ENCODE measurements at regions not wholly inside any gene's neighbourhood (a gene's known extent, or its start where the extent isn't known, plus 50 kb on each side); places are given as distances from the start of the nearest gene placed in this dataset.
"Not testable (repeated sequence)": the region's sequence is repeated elsewhere in the genome, so short reads cannot be mapped to it uniquely, and the experiment has no call there.

- Mint-ChIP-seq H3K27ac (no peak overlapping the region), H3K27me3 (ENCODE audit: low read depth, poor library complexity) (no peaks in the 10 kb centered on the region), H3K4me1 (peaks cover 5% of the 10 kb centered on the region), H3K4me3 (no peak overlapping the region), H3K9me3 (no peaks in the 10 kb centered on the region), H3K36me3 (ENCODE audit: low read depth) (no peaks in the 10 kb centered on the region)
- DNase-seq, result no peak
- no peak for TF ChIP-seq CTCF (IDR thresholded peaks at IDR 0.05)
These were observed 103.5 kb upstream of the SLC38A2 start for GRCh38 chr12:46475972-46476645.

GRCh38 chr12:46474385-46474784, 101.8 kb upstream of the SLC38A2 start:
- not testable (repeated sequence) for H3K36me3 Mint-ChIP-seq (ENCODE audit: low read depth); H3K4me3 Mint-ChIP-seq; H3K27ac Mint-ChIP-seq; DNase-seq; H3K9me3 Mint-ChIP-seq; H3K27me3 Mint-ChIP-seq (ENCODE audit: low read depth, poor library complexity); H3K4me1 Mint-ChIP-seq

- H3K4me1 Mint-ChIP-seq, result peaks cover 5% of the 10 kb centered on the region
- no peak for TF ChIP-seq CTCF (IDR thresholded peaks at IDR 0.05)
- no peaks in the 10 kb centered on the region for H3K27me3 Mint-ChIP-seq (ENCODE audit: low read depth, poor library complexity)
- no peaks in the 10 kb centered on the region for H3K9me3 Mint-ChIP-seq
- H3K4me3 Mint-ChIP-seq, result no peak overlapping the region
- no peak for DNase-seq
- H3K27ac Mint-ChIP-seq, result peak overlapping the region; percentile 55
- no peaks in the 10 kb centered on the region for H3K36me3 Mint-ChIP-seq (ENCODE audit: low read depth)
These were observed 101.2 kb upstream of the SLC38A2 start for GRCh38 chr12:46473634-46474329.

- Mint-ChIP-seq H3K36me3 (ENCODE audit: low read depth) (no peaks in the 10 kb centered on the region), H3K4me3 (no peak overlapping the region), H3K9me3 (no peaks in the 10 kb centered on the region), H3K27ac (no peak overlapping the region), H3K27me3 (ENCODE audit: low read depth, poor library complexity) (no peaks in the 10 kb centered on the region), H3K4me1 (peaks cover 5% of the 10 kb centered on the region)
- no peak for DNase-seq
- no peak for TF ChIP-seq CTCF (IDR thresholded peaks at IDR 0.05)
These were observed 100.5 kb upstream of the SLC38A2 start for GRCh38 chr12:46472893-46473633.

DNA sequence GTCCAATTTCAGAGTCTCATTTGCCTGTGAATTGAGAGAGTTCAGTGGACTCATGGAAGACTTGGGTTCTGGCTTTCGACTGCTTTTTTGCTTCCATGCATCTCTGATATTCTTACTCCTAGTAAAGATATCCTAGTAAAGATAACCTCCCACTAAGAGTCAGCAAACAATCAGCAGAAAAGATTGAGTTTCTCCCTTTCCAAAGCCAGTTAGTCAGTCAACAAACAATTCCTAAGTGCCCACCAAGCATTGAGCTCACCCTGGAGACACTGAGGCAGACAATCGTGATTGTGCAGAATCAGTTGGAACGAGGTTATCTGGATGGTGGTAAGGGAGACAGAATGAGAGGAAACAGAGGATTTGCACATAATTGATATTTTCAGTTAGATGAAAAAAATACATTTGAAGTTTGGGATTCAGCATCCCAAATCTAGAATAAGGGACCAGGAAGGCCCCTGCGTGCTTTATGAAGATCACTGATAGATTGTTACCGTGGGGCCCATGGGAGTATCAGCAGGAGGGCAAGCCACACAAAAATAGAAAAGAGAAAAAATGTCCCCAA, 99.7 kb upstream of the SLC38A2 start:
- no peaks in the 10 kb centered on the region for H3K9me3 Mint-ChIP-seq
- no peaks in the 10 kb centered on the region for H3K27me3 Mint-ChIP-seq (ENCODE audit: low read depth, poor library complexity)
- no peak for TF ChIP-seq CTCF (IDR thresholded peaks at IDR 0.05)
- H3K36me3 Mint-ChIP-seq (ENCODE audit: low read depth), result no peaks in the 10 kb centered on the region
- peak overlapping the region; percentile 71 for H3K27ac Mint-ChIP-seq
- no peak for DNase-seq
- peaks cover 5% of the 10 kb centered on the region for H3K4me1 Mint-ChIP-seq
- H3K4me3 Mint-ChIP-seq, result no peak overlapping the region

DNA sequence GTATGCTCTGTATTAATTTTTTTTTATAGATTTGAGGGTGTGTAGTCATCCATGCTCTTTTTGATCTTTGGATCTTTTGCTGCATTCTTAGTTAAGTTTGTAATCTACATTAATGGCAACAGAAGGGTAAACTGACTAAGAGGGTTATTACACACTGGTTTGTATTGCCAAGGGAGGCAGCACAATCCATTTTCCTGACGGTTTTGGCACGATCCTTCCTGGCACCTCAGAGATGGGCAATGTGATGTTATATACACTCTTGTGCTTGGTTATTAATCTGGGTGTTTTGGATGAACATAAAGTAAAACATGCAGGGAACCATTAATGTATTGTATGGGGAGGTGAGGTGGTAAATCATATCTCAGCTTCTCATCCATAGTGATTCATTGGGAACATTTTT, 98.8 kb upstream of the SLC38A2 start:
- peaks cover 5% of the 10 kb centered on the region for H3K4me1 Mint-ChIP-seq
- TF ChIP-seq CTCF (IDR thresholded peaks at IDR 0.05), result no peak
- H3K36me3 Mint-ChIP-seq (ENCODE audit: low read depth), result no peaks in the 10 kb centered on the region
- H3K27ac Mint-ChIP-seq, result no peak overlapping the region
- DNase-seq, result no peak
- no peaks in the 10 kb centered on the region for H3K27me3 Mint-ChIP-seq (ENCODE audit: low read depth, poor library complexity)
- no peaks in the 10 kb centered on the region for H3K9me3 Mint-ChIP-seq
- H3K4me3 Mint-ChIP-seq, result no peak overlapping the region

Measured in nephron progenitor cell (in vitro differentiated cells).